ENCODE measurements at regions not wholly inside any gene's neighbourhood (a gene's known extent, or its start where the extent isn't known, plus 50 kb on each side); places are given as distances from the start of the nearest gene placed in this dataset.
"Not testable (repeated sequence)": the region's sequence is repeated elsewhere in the genome, so short reads cannot be mapped to it uniquely, and the experiment has no call there.

DNA sequence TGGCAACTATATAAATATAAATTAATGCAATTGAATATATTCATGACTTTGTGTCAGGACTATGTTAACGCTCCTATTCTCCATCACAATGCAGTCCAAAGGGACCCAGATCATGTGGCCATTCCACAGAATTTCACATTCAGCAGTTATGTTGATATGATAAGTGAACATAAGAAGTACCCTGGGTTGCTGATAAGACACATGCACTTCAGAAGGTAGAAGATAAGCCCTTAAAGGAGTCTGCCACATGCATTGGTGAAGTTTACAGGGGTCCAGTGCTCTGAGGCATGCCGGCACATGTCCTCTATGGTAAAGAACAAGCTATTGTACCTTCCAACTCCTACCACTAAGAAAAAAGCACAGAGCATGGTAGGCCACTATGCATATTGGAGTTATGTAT, 76.4 kb downstream of the PHAX start:
- H3K27me3 ChIP-seq (ENCODE audit: control insufficient read depth, insufficient read depth, low read length) = peaks cover 3% of the 10 kb centered on the region
- H3K9ac ChIP-seq (ENCODE audit: low read depth, low read length) = no peak overlapping the region
- H3K4me2 ChIP-seq (ENCODE audit: low read length) = no peak overlapping the region

DNA sequence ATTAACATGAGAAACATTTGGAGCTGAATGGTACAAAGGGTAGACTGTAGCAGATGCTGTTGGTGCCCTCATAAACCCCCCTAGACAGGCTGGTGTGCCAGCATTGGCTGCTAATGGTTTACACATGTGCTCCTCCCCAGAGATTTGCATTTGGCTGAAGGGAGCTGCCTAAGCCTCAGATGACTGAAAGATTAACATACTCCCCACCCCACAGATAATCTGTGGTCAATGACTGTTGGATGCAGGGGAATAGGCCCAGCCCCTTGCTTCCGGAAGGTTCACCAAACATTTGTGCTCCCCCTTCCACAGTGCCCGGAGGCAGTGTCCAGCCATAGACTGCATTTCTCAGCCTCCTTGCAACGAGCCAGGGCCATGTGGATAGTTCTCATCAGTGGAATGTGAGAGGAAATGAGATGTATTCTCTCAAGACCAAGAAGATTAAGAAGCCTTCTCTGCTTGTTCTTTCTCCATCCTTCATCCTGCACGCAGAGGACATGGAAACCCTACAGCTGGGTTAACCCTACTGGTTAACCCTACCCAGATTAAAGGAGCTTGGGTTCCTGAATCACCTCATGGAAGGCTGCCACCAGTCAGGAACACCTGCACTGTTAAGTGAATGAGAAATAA, 79.6 kb downstream of the PHAX start:
- peaks cover 3% of the 10 kb centered on the region for H3K27me3 ChIP-seq (ENCODE audit: control insufficient read depth, insufficient read depth, low read length)
- H3K36me3 ChIP-seq (ENCODE audit: insufficient read depth, low read length) = no peaks in the 10 kb centered on the region
- H3K4me3 ChIP-seq (ENCODE audit: low read length) = no peak overlapping the region
- no peaks in the 10 kb centered on the region for H3K4me1 ChIP-seq (ENCODE audit: control insufficient read depth, insufficient read depth, low read length)
- H3K9ac ChIP-seq (ENCODE audit: low read depth, low read length) = no peak overlapping the region
- H3K4me2 ChIP-seq (ENCODE audit: low read length) = peak overlapping the region; percentile 17
- no peaks in the 10 kb centered on the region for H3K9me3 ChIP-seq (replicated peaks; ENCODE audit: low read length)

More for the DNA sequence above, 76.4 kb downstream of the PHAX start:
- H3K4me1 ChIP-seq (ENCODE audit: control insufficient read depth, insufficient read depth, low read length) = no peaks in the 10 kb centered on the region
- H3K4me3 ChIP-seq (ENCODE audit: low read length) = no peak overlapping the region
- H3K36me3 ChIP-seq (ENCODE audit: insufficient read depth, low read length) = no peaks in the 10 kb centered on the region
- H3K9me3 ChIP-seq (replicated peaks; ENCODE audit: low read length) = no peaks in the 10 kb centered on the region

DNA sequence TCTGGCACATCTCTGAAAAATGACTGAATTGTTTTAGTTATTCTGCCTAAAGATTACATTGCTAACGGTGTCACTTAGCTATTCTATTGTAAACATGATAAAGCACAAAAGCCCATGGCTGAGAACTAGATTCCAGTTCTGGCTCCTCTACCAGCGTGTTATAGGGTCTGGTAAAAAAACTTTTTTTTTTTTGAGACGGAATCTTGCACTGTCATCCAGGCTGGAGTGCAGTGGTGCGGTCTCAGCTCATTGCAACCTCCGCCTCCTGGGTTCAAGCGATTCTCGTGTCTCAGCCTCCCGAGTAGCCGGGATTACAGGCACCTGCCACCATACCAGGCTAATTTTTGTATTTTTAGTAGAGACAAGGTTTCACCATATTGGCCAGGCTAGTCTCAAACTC, 80.6 kb downstream of the PHAX start:
- H3K27me3 ChIP-seq (ENCODE audit: control insufficient read depth, insufficient read depth, low read length); H3K36me3 ChIP-seq (ENCODE audit: insufficient read depth, low read length); H3K4me2 ChIP-seq (ENCODE audit: low read length); H3K9me3 ChIP-seq (replicated peaks; ENCODE audit: low read length); H3K4me1 ChIP-seq (ENCODE audit: control insufficient read depth, insufficient read depth, low read length); H3K9ac ChIP-seq (ENCODE audit: low read depth, low read length); H3K4me3 ChIP-seq (ENCODE audit: low read length): not testable (repeated sequence)

DNA sequence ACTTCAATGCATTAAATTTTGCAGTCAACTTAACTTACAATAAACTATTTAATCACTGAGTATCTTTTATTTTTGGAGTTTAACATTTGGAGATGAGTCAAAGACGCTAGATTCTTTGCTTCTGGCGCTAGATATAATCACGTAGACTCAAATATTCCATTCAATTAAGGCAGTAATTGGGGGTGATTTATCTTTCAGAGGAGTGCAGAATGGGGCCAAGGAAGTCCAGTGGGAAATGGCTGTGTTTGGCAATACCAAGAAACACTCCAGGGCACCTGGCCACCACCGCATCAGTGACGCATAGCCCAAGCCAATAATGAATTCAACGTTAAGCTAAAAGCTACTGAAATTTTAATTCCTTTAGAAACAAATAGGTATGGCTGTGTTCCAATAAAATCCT, 81.2 kb downstream of the PHAX start:
- Histone ChIP-seq H3K27me3 (ENCODE audit: control insufficient read depth, insufficient read depth, low read length) (peaks cover 3% of the 10 kb centered on the region), H3K4me3 (ENCODE audit: low read length) (no peak overlapping the region), H3K36me3 (ENCODE audit: insufficient read depth, low read length) (no peaks in the 10 kb centered on the region), H3K4me1 (ENCODE audit: control insufficient read depth, insufficient read depth, low read length) (no peaks in the 10 kb centered on the region), H3K9ac (ENCODE audit: low read depth, low read length) (no peak overlapping the region), H3K4me2 (ENCODE audit: low read length) (no peak overlapping the region), H3K9me3 (replicated peaks; ENCODE audit: low read length) (no peaks in the 10 kb centered on the region)

DNA sequence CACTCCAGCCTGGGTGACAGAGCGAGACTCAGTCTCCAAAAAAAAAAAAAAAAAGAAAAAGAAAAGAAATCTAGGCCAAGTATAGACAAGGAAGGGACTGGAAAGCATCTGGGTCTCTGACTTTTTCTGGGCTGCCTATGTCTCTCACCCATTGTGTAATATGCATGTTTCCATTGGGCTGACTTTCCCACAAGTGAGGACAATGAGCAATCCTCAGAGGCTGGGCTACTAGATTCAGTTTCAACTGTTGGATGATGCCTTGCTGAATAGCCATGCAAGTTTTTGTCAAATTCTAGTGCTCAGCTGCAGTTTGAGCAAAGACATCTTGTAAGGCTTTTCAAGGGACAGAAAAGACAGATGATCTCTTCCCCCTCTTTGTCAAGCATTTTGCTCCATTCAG, 82.1 kb downstream of the PHAX start:
- H3K36me3 ChIP-seq (ENCODE audit: insufficient read depth, low read length) = no peaks in the 10 kb centered on the region
- no peak overlapping the region for H3K9ac ChIP-seq (ENCODE audit: low read depth, low read length)

DNA sequence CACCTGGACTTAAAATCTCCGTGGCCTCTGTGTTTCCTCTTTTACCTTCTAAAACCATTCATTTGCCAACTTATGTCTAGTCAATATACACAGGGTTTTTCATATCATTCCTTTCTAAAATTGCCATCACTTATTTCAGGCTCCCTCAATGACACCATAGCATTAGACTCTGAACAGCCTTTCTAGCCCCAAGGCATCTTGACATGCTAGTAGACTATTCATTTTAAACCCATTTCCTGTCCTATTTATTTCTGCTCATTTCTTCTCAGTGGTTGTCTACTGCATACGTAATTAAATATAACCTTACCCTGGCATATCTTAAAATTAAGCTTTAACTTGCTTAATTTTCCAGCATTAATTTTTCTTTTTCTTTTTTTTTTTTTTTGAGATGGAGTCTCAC, 83.2 kb downstream of the PHAX start:
- Histone ChIP-seq H3K9me3 (replicated peaks; ENCODE audit: low read length) (no peaks in the 10 kb centered on the region), H3K4me1 (ENCODE audit: control insufficient read depth, insufficient read depth, low read length) (no peaks in the 10 kb centered on the region), H3K4me2 (ENCODE audit: low read length) (no peak overlapping the region), H3K36me3 (ENCODE audit: insufficient read depth, low read length) (no peaks in the 10 kb centered on the region), H3K27me3 (ENCODE audit: control insufficient read depth, insufficient read depth, low read length) (peaks cover 3% of the 10 kb centered on the region), H3K9ac (ENCODE audit: low read depth, low read length) (no peak overlapping the region), H3K4me3 (ENCODE audit: low read length) (no peak overlapping the region)

More for the DNA sequence above, 82.1 kb downstream of the PHAX start:
- Histone ChIP-seq H3K9me3 (replicated peaks; ENCODE audit: low read length) (no peaks in the 10 kb centered on the region), H3K4me2 (ENCODE audit: low read length) (no peak overlapping the region), H3K4me3 (ENCODE audit: low read length) (no peak overlapping the region), H3K4me1 (ENCODE audit: control insufficient read depth, insufficient read depth, low read length) (no peaks in the 10 kb centered on the region), H3K27me3 (ENCODE audit: control insufficient read depth, insufficient read depth, low read length) (peaks cover 3% of the 10 kb centered on the region)

DNA sequence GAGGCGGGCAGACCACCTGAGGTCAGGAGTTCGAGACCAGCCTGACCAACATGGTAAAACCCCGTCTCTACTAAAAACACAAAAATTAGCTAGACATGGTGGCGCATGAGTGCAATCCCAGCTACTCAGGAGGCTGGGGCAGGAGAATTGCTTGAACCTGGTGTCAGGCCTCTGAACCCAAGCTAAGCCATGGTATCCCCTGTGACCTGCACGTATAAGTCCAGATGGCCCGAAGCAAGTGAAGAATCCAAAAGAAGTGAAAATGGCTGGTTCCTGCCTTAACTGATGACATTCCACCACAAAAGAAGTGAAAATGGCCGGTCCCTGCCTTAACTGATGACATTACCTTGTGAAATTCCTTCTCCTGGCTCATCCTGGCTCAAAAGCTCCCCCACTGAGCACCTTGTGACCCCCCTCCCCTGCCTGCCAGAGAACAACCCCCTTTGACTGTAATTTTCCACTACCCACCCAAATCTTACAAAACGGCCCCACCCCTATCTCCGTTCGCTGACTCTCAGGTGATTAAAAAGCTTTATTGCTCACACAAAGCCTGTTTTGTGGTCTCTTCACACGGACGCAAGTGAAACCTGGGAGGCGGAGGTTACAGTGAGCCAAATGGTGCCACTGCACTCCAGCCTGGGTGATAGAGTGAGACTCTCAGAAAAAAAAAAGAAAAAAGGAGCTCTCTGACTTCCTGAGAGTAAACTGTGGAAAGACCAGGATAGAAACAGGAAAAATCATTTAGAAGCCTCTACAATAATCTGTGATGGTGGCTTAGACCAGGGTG, 84.1 kb downstream of the PHAX start:
- not testable (repeated sequence) for H3K27me3 ChIP-seq (ENCODE audit: control insufficient read depth, insufficient read depth, low read length); H3K4me2 ChIP-seq (ENCODE audit: low read length); H3K4me3 ChIP-seq (ENCODE audit: low read length); H3K9ac ChIP-seq (ENCODE audit: low read depth, low read length); H3K4me1 ChIP-seq (ENCODE audit: control insufficient read depth, insufficient read depth, low read length); H3K36me3 ChIP-seq (ENCODE audit: insufficient read depth, low read length); H3K9me3 ChIP-seq (replicated peaks; ENCODE audit: low read length)

DNA sequence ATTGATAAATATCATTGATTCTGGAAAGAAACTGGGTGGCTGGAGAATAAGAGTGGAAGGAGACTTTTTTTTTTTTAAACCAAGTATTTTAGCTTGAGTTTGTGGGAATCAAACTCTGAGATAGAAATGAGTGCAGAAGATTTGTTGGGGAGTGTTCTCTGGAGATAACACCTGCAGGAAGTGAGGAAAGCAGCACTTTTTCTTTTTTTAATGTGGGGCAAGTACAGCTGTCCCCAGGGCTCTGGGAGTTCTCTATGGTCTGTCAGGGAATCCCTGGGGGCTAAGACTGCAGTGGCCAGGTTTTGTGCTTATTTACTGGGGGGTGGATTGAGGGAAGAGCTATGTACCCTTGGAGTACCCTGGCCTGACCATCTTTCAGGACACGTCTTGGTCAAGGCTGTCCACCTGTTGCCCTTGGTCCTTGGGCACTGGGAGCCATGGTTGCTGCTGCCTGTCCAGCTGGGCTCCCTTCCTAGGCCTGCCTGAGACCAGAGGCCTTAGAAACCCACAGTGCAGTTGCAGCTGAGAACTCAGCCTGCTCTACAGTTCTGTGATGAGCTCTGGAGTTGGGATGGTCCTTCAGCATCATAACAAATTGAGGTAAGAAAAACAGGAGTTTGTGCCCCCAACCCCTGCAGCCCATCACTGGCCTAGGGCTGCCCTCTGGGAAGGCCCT, 85.8 kb downstream of the PHAX start:
- Histone ChIP-seq H3K27me3 (ENCODE audit: control insufficient read depth, insufficient read depth, low read length) (no peaks in the 10 kb centered on the region), H3K9ac (ENCODE audit: low read depth, low read length) (no peak overlapping the region), H3K9me3 (replicated peaks; ENCODE audit: low read length) (no peaks in the 10 kb centered on the region), H3K4me1 (ENCODE audit: control insufficient read depth, insufficient read depth, low read length) (no peaks in the 10 kb centered on the region), H3K36me3 (ENCODE audit: insufficient read depth, low read length) (no peaks in the 10 kb centered on the region), H3K4me3 (ENCODE audit: low read length) (no peak overlapping the region), H3K4me2 (ENCODE audit: low read length) (no peak overlapping the region)

DNA sequence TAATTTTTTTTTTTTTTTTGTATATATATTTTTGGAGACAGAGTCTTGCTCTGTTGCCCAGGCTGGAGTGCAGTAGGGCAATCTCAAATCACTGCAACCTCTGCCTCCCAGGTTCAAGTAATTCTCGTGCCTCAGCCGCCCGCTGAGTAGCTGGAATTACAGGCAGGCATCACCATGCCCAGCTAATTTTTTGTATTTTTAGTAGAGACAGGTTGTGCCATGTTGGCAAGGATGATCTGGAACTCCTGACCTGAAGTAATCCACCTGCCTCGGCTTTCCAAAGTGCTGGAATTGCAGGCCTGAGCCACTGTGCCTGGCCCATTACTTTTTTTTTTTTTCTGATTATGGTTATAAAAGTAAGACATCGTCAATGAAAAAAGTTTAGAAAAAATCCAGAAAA, 84.0 kb upstream of the LMNB1 start:
- Histone ChIP-seq H3K9me3 (replicated peaks; ENCODE audit: low read length) (no peaks in the 10 kb centered on the region), H3K4me1 (ENCODE audit: control insufficient read depth, insufficient read depth, low read length) (no peaks in the 10 kb centered on the region), H3K4me2 (ENCODE audit: low read length) (no peak overlapping the region)

DNA sequence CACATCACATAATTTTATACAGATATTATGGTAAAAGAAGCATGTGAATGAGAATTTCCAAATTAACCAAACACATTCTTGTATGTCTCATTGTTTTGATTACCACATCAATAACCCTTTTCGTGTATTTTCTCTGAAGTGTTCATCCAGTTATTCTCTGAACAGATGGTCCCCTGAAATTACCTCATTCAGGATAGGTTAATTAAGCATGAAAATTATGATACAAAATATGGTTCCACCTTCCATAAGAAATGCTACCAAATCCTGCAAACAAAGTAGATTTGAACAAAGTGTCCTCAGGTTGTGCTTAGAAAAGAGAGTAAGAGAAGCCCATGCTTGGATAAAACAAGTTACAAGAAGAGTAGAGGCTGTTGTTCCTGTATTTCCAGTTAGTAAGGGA, 83.1 kb upstream of the LMNB1 start:
- Histone ChIP-seq H3K27me3 (ENCODE audit: control insufficient read depth, insufficient read depth, low read length) (no peaks in the 10 kb centered on the region), H3K36me3 (ENCODE audit: insufficient read depth, low read length) (no peaks in the 10 kb centered on the region), H3K4me2 (ENCODE audit: low read length) (no peak overlapping the region), H3K9me3 (replicated peaks; ENCODE audit: low read length) (no peaks in the 10 kb centered on the region), H3K9ac (ENCODE audit: low read depth, low read length) (no peak overlapping the region), H3K4me1 (ENCODE audit: control insufficient read depth, insufficient read depth, low read length) (no peaks in the 10 kb centered on the region), H3K4me3 (ENCODE audit: low read length) (no peak overlapping the region)

More for the DNA sequence above, 84.0 kb upstream of the LMNB1 start:
- Histone ChIP-seq H3K36me3 (ENCODE audit: insufficient read depth, low read length) (no peaks in the 10 kb centered on the region), H3K27me3 (ENCODE audit: control insufficient read depth, insufficient read depth, low read length) (no peaks in the 10 kb centered on the region), H3K9ac (ENCODE audit: low read depth, low read length) (no peak overlapping the region), H3K4me3 (ENCODE audit: low read length) (no peak overlapping the region)

DNA sequence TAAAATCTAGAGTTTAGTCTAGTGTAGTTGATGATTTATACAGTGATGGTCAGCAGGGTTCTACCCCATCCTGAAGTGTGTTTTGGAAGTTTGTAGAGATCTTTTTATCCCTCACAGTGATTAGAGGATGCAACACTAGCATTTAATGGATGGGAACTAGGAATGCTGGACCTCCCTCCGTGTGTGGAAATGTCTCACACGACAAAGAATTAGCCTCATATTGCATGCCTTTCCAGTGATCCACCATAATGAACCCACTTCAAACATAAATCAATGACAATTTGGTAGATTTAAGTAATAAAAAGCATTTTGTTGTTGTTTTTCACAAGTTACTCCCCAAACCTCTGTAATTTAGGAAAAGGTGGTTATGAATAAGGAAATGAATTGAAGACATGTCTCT, 82.5 kb upstream of the LMNB1 start:
- H3K36me3 ChIP-seq (ENCODE audit: insufficient read depth, low read length) = no peaks in the 10 kb centered on the region
- no peak overlapping the region for H3K4me3 ChIP-seq (ENCODE audit: low read length)
- no peak overlapping the region for H3K4me2 ChIP-seq (ENCODE audit: low read length)
- no peaks in the 10 kb centered on the region for H3K9me3 ChIP-seq (replicated peaks; ENCODE audit: low read length)
- no peaks in the 10 kb centered on the region for H3K27me3 ChIP-seq (ENCODE audit: control insufficient read depth, insufficient read depth, low read length)
- H3K9ac ChIP-seq (ENCODE audit: low read depth, low read length) = no peak overlapping the region
- no peaks in the 10 kb centered on the region for H3K4me1 ChIP-seq (ENCODE audit: control insufficient read depth, insufficient read depth, low read length)

Data from skeletal muscle satellite cell (primary cell).